ENCODE measurements at regions not wholly inside any gene's neighbourhood (a gene's known extent, or its start where the extent isn't known, plus 50 kb on each side); places are given as distances from the start of the nearest gene placed in this dataset.

DNA sequence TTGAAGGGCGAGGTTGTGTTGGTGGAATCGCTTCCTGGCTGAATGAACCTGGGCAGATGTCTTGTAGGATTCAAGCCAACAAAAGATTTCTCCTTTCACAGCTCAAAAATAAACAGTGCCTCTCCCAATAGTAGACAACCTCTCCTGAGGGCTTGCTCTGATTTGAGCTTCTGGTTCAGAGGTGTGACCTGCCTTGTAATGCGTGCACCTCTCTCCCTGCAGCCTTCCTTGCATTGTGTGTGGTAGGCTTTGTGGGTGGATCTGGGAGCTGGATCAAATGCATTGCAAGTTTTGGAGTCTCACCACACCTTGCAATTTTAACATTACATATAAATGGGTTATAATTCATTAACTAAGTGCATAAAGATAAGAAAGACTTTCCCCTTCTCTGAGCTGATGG, 96.9 kb upstream of the PTCH1 start:
- TF ChIP-seq, protein P1, sequence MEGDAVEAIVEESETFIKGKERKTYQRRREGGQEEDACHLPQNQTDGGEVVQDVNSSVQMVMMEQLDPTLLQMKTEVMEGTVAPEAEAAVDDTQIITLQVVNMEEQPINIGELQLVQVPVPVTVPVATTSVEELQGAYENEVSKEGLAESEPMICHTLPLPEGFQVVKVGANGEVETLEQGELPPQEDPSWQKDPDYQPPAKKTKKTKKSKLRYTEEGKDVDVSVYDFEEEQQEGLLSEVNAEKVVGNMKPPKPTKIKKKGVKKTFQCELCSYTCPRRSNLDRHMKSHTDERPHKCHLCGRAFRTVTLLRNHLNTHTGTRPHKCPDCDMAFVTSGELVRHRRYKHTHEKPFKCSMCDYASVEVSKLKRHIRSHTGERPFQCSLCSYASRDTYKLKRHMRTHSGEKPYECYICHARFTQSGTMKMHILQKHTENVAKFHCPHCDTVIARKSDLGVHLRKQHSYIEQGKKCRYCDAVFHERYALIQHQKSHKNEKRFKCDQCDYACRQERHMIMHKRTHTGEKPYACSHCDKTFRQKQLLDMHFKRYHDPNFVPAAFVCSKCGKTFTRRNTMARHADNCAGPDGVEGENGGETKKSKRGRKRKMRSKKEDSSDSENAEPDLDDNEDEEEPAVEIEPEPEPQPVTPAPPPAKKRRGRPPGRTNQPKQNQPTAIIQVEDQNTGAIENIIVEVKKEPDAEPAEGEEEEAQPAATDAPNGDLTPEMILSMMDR (IDR thresholded peaks at IDR 0.05) = no peak
- no peak for TF ChIP-seq POLR2A (IDR thresholded peaks at IDR 0.05)
